Right lobe of liver (tissue), 4 donors: ENCODE measurements at regions not wholly inside any gene's neighbourhood (a gene's known extent, or its start where the extent isn't known, plus 50 kb on each side); places are given as distances from the start of the nearest gene placed in this dataset.

Experiments
- CTCF ChIP-seq, 4 donors: fragments of 200-600 bp in 3 of 4; fragments of 450-650 bp in 1 of 4; IDR thresholded peaks; one replicate each; pipeline versions ENCODE4 v1.5.1 to v1.8.0; 2016 to 2022; ENCODE audit warnings: antibody characterized with exemption in 4 of 4, mild to moderate bottlenecking in 2 of 4
- POLR2A ChIP-seq: fragments of 450-650 bp; IDR thresholded peaks from one replicate; pipeline ENCODE4 v1.6.1; 2017; ENCODE audit warnings: antibody characterized with exemption, mild to moderate bottlenecking
- donor health status: DM: no; HTN: no; CAD: no.
- donor health status: DM: no; HTN: no; CAD: no.
- donor health status: DM: no; HTN: yes; CAD: no.

- TF ChIP-seq CTCF (IDR thresholded peaks at IDR 0.05) (no peak), POLR2A (no peak)
Measured at GRCh38 chr3:181881749-181882148, 170.0 kb downstream of the SOX2 start.
